MCF 10A (cell line): ENCODE measurements at regions not wholly inside any gene's neighbourhood (a gene's known extent, or its start where the extent isn't known, plus 50 kb on each side); places are given as distances from the start of the nearest gene placed in this dataset.

ENCODE experiments used
- BruUV-seq: library from RNA; stranded (reverse); fragments of 400-500 nt; replicated peaks from 2 replicates; lab custom pipeline; 2021; lab: Mats Ljungman, UMichigan
- CTCF ChIA-PET: fragments of 300-600 bp; sonication (Branson Sonifier 250); formaldehyde crosslinking; extraction: SDS; loops from one replicate; lab custom pipeline; 2021; ENCODE audit warnings: antibody characterized with exemption, inconsistent platforms; lab: Yijun Ruan, JAX
- POLR2A ChIA-PET: fragments of 300-600, 350-650 bp; sonication (Branson Sonifier 250); formaldehyde crosslinking; extraction: SDS; loops from one replicate; lab custom pipeline; 2020; ENCODE audit warnings: antibody characterized with exemption, inconsistent platforms; lab: Yijun Ruan, JAX
- DNase-seq: peaks from one replicate; pipeline ENCODE4 v3.0.0-alpha.2; 2018; ENCODE audit not compliant: unreplicated experiment
- H3K27ac Mint-ChIP-seq: one replicate; pipeline ENCODE4 v1.8.0; 2022; ENCODE audit warnings: mild to moderate bottlenecking, low read depth, mixed read lengths; ENCODE audit not compliant: unreplicated experiment
- H3K27me3 Mint-ChIP-seq: one replicate; pipeline ENCODE4 v1.8.0; 2022; ENCODE audit warnings: mixed read lengths; ENCODE audit not compliant: insufficient read depth, unreplicated experiment
- H3K36me3 Mint-ChIP-seq: one replicate; pipeline ENCODE4 v1.8.0; 2022; ENCODE audit warnings: mild to moderate bottlenecking, moderate library complexity, mixed read lengths; ENCODE audit not compliant: insufficient read depth, unreplicated experiment
- H3K4me1 Mint-ChIP-seq: one replicate; pipeline ENCODE4 v1.8.0; 2022; ENCODE audit warnings: mixed read lengths; ENCODE audit not compliant: insufficient read depth, unreplicated experiment
- H3K4me3 Mint-ChIP-seq: one replicate; pipeline ENCODE4 v1.8.0; 2022; ENCODE audit warnings: mild to moderate bottlenecking, moderate library complexity, mixed read lengths; ENCODE audit not compliant: unreplicated experiment
- H3K9me3 Mint-ChIP-seq: one replicate; pipeline ENCODE4 v1.8.0; 2022; ENCODE audit warnings: mixed read lengths; ENCODE audit not compliant: unreplicated experiment
- intact Hi-C: fragments of 100-400 bp; cut with micrococcal nuclease; formaldehyde crosslinking; loops from 2 replicates; pipeline ENCODE4 v1.14.1; 2022
- TF ChIP-seq, protein P1 (sequence below): fragments of 200-600 bp; IDR thresholded peaks from one replicate; pipeline ENCODE4 v1.8.0; 2022; ENCODE audit warnings: antibody characterized with exemption, mild to moderate bottlenecking; ENCODE audit not compliant: unreplicated experiment

DNA sequence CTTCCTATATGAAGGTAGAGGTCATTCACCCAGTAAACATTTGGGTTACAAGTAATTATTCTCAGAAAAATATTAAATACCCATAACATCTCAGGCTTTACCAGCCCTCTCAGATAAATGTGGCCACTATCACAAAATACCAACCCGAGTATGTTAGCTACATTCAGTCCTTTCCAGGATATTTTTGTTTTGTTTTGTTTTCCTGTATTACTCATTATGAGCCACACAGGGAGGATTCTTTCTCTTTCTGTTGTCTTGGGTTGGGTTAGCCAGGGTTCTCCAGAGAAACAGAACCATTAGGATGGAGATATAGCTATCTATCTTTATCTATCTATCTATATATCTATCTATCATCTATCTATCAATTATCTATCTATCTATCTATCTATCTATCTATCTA is 947.6 kb upstream of the MDGA2 start:
- no peak for DNase-seq
- no TSS peak for BruUV-seq
- no peaks in the 10 kb centered on the region for H3K4me1 Mint-ChIP-seq
- H3K27ac Mint-ChIP-seq, result no peak overlapping the region
- TF ChIP-seq, protein P1, sequence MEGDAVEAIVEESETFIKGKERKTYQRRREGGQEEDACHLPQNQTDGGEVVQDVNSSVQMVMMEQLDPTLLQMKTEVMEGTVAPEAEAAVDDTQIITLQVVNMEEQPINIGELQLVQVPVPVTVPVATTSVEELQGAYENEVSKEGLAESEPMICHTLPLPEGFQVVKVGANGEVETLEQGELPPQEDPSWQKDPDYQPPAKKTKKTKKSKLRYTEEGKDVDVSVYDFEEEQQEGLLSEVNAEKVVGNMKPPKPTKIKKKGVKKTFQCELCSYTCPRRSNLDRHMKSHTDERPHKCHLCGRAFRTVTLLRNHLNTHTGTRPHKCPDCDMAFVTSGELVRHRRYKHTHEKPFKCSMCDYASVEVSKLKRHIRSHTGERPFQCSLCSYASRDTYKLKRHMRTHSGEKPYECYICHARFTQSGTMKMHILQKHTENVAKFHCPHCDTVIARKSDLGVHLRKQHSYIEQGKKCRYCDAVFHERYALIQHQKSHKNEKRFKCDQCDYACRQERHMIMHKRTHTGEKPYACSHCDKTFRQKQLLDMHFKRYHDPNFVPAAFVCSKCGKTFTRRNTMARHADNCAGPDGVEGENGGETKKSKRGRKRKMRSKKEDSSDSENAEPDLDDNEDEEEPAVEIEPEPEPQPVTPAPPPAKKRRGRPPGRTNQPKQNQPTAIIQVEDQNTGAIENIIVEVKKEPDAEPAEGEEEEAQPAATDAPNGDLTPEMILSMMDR, result no peak
- no peaks in the 10 kb centered on the region for H3K27me3 Mint-ChIP-seq
- CTCF ChIA-PET, result interaction anchor here (0.6 kb wide), 1 partner anchor 57 kb away, joined by 3 read pairs; no protein-coding TSS in a partner anchor
- POLR2A ChIA-PET, result no interaction called here
- H3K9me3 Mint-ChIP-seq, result peaks cover under 1% of the 10 kb centered on the region
- intact Hi-C loops, result no loop called here
- H3K4me3 Mint-ChIP-seq, result no peak overlapping the region
- no peaks in the 10 kb centered on the region for H3K36me3 Mint-ChIP-seq

DNA sequence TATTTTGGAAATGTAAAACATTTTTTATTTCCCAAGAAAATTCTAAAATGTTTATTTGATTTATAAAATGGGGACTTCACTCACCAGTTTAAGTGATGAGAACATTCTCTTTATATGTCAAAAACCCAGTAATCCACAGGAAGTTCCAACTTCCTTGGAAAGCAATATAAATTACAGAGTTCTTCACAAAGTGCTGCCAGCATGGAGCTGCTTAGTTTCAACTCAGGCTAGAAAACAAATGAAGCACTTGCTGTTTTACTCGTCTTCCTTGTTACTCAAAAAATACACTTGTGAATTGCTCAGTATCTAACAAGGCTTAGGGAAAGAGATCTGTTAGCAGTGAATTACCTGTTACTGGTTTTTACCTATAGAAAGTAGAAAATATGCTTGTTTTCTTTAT is 942.7 kb upstream of the MDGA2 start:
- Mint-ChIP-seq H3K27ac (no peak overlapping the region), H3K36me3 (no peaks in the 10 kb centered on the region), H3K4me3 (no peak overlapping the region), H3K4me1 (no peaks in the 10 kb centered on the region), H3K9me3 (no peaks in the 10 kb centered on the region), H3K27me3 (no peaks in the 10 kb centered on the region)
- CTCF ChIA-PET, result no interaction called here
- TF ChIP-seq, protein P1, result no peak
- no peak for DNase-seq
- no TSS peak for BruUV-seq
- POLR2A ChIA-PET, result no interaction called here
- intact Hi-C loops, result no loop called here

DNA sequence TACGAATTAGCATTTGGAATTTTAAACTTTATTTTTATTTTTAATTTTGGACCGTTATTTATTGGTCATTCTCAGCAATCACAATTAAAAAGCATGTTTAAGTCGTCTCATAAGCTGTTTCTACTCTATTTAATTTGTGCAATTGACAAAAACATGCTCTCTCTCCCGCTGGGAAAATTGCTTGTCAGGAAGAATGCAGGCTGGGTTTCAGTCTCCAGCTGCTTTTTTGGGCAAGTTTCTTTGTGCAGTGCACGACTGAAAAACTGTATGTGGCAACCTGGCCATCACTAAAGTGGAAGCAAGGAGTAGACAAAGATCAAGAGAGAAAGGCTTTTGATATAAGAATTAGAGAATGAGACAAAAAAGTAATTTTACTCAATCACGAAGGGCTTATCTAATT is 941.5 kb upstream of the MDGA2 start:
- Mint-ChIP-seq H3K4me3 (no peak overlapping the region), H3K9me3 (no peaks in the 10 kb centered on the region), H3K36me3 (no peaks in the 10 kb centered on the region), H3K27me3 (no peaks in the 10 kb centered on the region), H3K4me1 (no peaks in the 10 kb centered on the region), H3K27ac (no peak overlapping the region)
- no peak for DNase-seq
- no TSS peak for BruUV-seq
- intact Hi-C loops, result no loop called here
- ChIA-PET CTCF (no interaction called here), POLR2A (no interaction called here)
- TF ChIP-seq, protein P1, result no peak

DNA sequence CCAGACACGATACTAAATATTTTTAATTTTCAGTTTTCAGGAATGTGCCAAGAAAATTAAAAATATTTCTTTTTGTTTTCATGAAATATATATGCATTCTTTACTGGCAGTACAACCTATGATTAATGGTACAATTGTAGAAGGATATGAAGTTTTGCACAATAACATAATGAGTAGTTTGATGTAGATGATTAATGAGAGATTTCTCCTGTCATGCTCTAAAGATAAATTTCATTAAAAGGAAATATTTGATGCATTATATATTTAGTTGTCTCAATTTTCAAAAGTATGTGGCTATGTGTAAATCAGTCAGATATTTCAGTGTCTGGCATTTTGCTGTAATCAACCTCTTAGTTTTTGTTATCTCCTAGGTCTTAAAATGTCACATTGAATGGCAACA is 940.2 kb upstream of the MDGA2 start:
- TF ChIP-seq, protein P1, result no peak
- Mint-ChIP-seq H3K27me3 (no peaks in the 10 kb centered on the region), H3K4me3 (no peak overlapping the region), H3K27ac (no peak overlapping the region), H3K36me3 (no peaks in the 10 kb centered on the region), H3K4me1 (no peaks in the 10 kb centered on the region), H3K9me3 (no peaks in the 10 kb centered on the region)
- CTCF ChIA-PET, result interaction anchor here (0.6 kb wide), 1 partner anchor 503 kb away, joined by 3 read pairs; no protein-coding TSS in a partner anchor
- POLR2A ChIA-PET, result interaction anchor here (0.7 kb wide), 1 partner anchor 18 kb away, joined by 3 read pairs; no protein-coding TSS in a partner anchor
- no peak for DNase-seq
- BruUV-seq, result no TSS peak
- intact Hi-C loops, result no loop called here
